ENCODE measurements at regions not wholly inside any gene's neighbourhood (a gene's known extent, or its start where the extent isn't known, plus 50 kb on each side); places are given as distances from the start of the nearest gene placed in this dataset.
"Not testable (repeated sequence)": the region's sequence is repeated elsewhere in the genome, so short reads cannot be mapped to it uniquely, and the experiment has no call there.

GRCh38 chr11:91023731-91024130, 800.9 kb upstream of the CHORDC1 start:
- no peak for DNase-seq (ENCODE audit: low spot score)

DNA sequence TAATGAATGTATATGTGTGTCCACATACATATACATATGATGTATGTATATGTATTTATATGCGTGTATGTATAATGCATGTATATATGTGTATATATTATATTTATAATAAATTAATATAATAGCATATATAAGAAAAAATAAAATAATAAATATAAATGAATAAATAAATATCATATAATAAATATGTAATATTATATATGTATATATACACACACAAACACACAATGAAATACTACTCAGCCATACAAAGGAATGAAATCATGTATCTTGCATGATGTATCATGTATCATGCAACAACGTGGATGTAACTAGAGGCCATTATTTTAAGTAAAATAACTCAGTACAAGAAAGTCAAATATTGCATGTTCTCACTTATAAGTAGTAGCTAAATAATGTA, 788.7 kb upstream of the CHORDC1 start:
- DNase-seq (ENCODE audit: low spot score): no peak

GRCh38 chr11:91005458-91005857, 782.6 kb upstream of the CHORDC1 start:
- no peak for DNase-seq (ENCODE audit: low spot score)

DNA sequence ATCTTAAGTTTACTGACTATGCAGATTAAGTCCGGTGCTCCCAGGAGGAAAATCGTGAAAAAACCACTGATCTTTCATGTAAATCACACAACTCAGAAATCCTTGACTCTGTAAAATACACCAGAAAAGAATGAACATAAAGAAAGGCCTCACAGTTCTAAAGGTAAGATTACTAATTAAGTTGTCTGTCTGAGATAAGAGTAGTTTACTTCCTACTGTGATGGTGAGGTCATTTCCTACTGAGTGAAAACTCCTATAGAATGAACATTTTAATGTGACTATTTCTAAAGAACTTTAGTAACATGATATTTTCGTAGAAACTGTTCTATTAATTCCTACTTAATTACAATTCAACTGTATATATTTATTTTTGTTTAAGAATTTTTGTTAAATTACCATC, 774.4 kb upstream of the CHORDC1 start:
- no peak for DNase-seq (ENCODE audit: low spot score)

GRCh38 chr11:90972159-90972558, 749.3 kb upstream of the CHORDC1 start:
- DNase-seq (ENCODE audit: low spot score): not testable (repeated sequence)

DNA sequence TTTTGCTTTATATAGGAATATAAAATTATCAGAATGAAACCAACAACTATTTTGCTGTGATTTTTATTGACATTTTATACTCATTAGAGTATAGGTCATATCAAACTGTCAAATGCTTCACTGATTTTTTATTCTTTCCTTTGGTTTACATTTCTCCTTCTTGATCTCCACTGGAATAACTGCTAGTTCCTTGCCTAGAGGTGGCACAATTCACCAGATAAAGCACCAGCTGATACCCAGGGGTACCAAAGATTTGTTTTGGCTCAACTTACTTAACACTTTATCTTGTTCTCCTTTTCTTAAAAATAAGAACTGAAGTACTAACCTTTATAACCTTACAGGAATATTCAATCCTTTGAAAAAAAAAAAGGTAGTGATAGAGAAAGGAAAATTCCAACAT, 725.1 kb upstream of the CHORDC1 start:
- DNase-seq (ENCODE audit: low spot score): no peak

DNA sequence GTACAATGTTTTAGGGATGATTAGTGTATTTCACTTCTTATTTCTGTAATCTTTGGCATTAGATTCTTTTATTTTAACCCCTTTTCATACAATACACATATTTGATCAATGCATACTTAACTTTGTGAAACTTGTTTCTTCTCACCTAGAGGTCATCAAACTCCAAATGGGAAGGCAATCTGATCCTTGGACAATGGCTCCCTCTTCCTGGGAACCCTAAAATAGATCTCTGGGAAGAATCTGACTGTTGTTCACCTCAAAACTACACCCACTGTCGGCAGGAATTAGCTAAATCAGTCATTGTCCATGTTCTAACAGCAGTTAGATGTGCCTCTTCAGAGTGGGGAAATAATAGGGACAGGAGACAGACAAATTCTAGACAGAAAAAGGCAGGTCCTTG, 707.4 kb upstream of the CHORDC1 start:
- no peak for DNase-seq (ENCODE audit: low spot score)

DNA sequence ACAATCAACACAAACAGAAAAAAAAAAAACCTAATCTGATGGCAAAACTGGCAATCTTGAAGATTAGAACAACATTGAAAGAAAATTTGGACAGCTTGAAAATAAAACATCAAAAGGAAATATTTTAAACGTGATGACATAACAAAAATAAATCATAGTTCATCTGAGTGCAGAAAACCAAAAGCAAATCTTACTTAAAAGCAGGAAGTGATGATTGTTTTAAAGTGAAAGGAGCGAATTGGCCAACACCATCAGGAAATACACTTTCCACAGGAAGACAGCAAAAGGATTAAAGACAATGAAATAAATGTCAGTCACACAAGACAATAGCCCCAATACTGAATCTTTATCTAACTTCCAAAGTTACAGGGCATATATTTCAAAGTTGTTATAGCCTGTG, 696.5 kb upstream of the CHORDC1 start:
- no peak for DNase-seq (ENCODE audit: low spot score)

DNA sequence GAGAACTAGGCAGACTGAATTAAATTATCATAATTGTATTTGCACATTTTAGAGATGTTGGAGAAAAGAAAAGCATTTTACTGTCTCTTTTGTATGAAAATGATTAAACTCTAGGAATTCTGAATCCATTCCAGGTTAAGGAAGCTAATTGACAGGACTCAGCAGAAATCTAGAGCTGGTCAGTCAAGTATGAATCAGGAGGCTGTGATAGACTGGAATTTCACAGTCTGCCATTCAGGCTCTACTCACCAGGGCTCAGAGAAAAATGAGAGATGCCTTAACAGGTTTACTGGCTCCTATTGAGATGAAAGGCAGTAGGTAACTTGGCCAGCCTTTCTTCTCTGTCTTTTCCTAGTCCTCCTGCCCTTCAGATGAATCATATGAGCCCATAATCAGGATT, 693.9 kb upstream of the CHORDC1 start:
- no peak for DNase-seq (ENCODE audit: low spot score)

DNA sequence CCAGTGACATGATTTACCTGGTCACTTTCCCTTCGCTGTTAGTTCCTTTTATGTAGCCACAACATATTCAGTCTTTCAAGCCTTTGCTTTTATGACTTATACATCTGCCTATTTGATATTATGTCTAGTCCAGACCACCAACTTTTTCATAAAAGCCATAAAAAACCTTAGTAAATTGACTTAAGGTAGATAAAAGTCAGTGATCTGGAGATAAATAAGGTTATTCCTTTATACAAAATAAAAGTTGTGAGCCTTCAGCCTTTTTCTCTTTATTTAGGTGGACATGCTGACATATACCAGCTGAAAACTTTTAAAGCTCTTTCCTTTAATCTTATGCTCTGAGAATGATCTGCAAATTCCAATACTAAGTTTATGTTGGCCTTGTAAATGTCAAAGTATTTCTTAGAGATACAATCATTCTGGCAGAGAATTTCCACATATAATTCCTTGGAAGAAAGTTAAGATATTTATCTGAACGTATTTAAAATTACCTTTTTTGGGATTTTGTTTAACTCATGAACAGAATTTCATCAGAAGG, 690.4 kb upstream of the CHORDC1 start:
- no peak for DNase-seq (ENCODE audit: low spot score)

DNA sequence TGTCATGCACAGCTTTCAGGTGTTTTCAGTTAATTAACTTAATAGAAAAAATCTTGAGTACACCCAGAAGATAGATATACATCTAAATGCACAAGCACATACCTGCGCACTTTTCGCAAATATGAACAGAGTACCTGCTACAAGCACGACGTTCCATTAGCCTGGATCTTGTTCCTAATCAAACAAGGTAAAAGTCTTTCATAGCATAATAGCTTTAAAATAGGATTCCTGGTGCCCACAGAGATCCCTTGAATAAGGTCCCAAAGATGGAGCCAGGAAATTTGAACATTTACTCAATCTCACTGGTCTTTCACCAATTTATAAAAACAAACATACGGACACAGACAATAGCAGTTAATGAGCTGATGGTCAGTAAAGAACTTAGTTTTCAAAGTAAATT, 689.8 kb upstream of the CHORDC1 start:
- DNase-seq (ENCODE audit: low spot score): no peak

DNA sequence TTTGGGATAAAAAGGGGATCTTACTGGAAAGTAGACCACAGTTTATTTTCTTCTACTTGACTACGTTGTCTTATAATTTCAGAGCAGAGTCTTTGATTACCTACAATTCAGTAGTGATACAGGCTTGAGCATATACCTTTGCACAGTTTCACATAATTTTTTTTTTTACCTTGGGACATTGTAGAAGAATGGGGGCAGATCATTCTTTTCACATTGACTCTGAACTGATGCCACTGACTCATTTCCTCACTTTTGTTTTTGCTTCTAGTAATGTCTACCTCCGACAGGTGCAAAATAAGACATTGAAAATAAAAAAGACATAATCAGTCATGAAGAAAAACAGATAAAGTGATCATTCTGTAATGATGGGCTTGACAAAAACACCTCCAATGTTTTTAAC, 688.3 kb upstream of the CHORDC1 start:
- DNase-seq (ENCODE audit: low spot score): no peak

- DNase-seq (ENCODE audit: low spot score): no peak
Observed at GRCh38 chr11:90908074-90908473, 685.2 kb upstream of the CHORDC1 start.

GRCh38 chr11:90895850-90896249, 673.0 kb upstream of the CHORDC1 start:
- DNase-seq (ENCODE audit: low spot score): no peak

- no peak for DNase-seq (ENCODE audit: low spot score)
Observed at GRCh38 chr11:90890347-90890746, 667.5 kb upstream of the CHORDC1 start.

- DNase-seq (ENCODE audit: low spot score): no peak
Observed at GRCh38 chr11:90884181-90884580, 661.3 kb upstream of the CHORDC1 start.

- no peak for DNase-seq (ENCODE audit: low spot score)
Observed at GRCh38 chr11:90874986-90875385, 652.1 kb upstream of the CHORDC1 start.

DNA sequence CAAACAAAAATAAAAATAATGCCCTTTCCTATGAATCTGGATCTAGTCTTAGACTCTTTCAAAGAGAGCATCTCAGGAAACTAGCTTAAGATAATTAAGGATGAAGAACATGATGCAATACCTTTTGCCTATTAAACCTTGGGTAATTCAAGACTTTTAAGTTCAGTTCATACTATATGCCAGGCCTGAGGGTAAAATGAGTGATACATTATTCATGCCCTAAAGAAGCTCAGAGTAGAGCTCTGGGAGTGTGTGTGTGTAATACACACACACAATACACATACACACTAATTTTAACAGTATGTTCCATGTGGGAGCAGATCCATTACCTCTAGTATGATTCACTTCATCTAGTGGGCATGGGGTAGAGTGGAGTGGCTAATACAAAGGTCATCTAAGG, 651.4 kb upstream of the CHORDC1 start:
- DNase-seq (ENCODE audit: low spot score): no peak

GRCh38 chr11:90867416-90867815, 644.6 kb upstream of the CHORDC1 start:
- DNase-seq (ENCODE audit: low spot score): no peak

DNA sequence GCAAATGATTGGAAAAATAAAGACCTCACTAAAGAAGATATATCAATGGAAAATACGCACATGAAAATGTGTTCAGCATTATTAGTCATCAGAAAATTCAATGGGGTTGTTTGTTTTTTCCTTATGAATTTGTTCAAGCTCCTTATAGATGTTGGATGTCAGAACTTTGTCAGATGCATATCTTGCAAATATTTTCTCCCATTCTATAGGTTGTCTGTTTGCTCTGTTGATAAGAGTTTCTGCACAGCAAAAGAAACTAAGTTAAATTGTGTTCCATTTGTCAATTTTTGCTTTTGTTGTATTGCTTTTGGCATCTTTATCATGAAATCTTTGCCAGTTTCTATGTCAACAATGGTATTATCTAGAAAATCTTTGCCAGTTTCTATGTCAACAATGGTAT, 633.9 kb upstream of the CHORDC1 start:
- DNase-seq (ENCODE audit: low spot score): no peak

GRCh38 chr11:90855531-90855930, 632.7 kb upstream of the CHORDC1 start:
- DNase-seq (ENCODE audit: low spot score): no peak

- DNase-seq (ENCODE audit: low spot score): no peak
Observed at GRCh38 chr11:90851196-90851595, 628.3 kb upstream of the CHORDC1 start.

GRCh38 chr11:90849312-90849711, 626.5 kb upstream of the CHORDC1 start:
- DNase-seq (ENCODE audit: low spot score): no peak

DNA sequence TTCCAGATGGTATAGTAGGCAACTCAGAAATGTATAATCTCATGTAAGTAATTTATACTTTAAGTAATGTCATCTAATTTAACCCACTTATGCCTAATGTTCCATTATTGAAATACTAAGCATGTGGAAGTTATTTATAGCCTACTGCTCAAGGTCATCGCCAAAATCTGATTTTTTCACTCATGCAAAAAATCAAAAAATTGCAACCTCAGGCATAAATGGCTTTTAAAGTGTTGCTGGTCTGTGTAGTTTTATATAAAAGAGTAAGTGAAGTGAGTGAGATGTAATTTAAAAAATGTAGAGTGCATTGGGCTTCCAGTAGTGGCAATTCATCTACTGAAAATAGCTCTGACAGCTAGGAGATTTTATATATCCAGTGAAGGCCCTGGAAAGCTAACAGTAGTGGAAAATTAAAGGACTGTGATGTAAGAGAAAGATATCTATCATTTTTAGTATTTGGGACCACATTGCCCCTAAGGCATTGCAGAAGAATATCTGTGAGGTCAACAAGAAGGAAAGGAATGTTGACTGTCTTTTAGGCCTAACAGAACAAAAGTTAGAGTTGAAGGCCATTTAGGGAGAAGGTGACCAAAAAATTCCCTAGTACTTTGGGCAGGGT, 624.5 kb upstream of the CHORDC1 start:
- DNase-seq (ENCODE audit: low spot score): no peak

DNA sequence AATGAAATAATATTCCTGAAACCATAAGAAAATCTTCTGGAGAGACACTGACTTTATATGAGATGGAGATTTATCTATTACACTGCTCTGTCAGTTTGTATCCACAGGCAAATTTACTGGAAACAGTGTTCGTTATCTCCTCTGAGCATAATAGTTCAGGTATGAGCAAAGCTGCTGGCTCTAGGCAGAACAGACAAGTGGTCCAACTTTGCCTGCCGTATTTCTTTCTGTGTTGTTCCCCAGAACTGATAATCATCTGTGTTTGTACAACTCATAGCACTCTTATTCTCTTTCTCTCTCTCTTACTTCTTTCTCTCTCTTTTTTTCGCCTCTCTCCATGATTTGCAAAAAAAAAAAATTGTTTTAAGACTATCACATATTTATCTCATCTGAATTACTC, 623.8 kb upstream of the CHORDC1 start:
- no peak for DNase-seq (ENCODE audit: low spot score)

Data from LoVo (cell line).